Kidney epithelial cell (primary cell): ENCODE measurements at regions not wholly inside any gene's neighbourhood (a gene's known extent, or its start where the extent isn't known, plus 50 kb on each side); places are given as distances from the start of the nearest gene placed in this dataset.
"Not testable (repeated sequence)": the region's sequence is repeated elsewhere in the genome, so short reads cannot be mapped to it uniquely, and the experiment has no call there.

Source experiments
- DNase-seq: peaks from one replicate; pipeline ENCODE4 v3.0.0-alpha.2; 2010; ENCODE audit warnings: low read depth
- H3K27me3 ChIP-seq: 2 replicates; pipeline ENCODE4 v1.6.0; 2011; ENCODE audit warnings: low read length; ENCODE audit not compliant: control insufficient read depth, insufficient read depth
- H3K36me3 ChIP-seq: 2 replicates; pipeline ENCODE4 v1.5.1; 2011; ENCODE audit warnings: low read length; ENCODE audit not compliant: control insufficient read depth, insufficient read depth
- H3K4me3 ChIP-seq: 2 replicates; pipeline ENCODE4 v1.5.1; 2011; ENCODE audit warnings: low read depth, mild to moderate bottlenecking, control low read depth, low read length
- CTCF ChIP-seq: IDR thresholded peaks from 2 replicates; pipeline ENCODE4 v1.5.1; 2011; ENCODE audit warnings: mild to moderate bottlenecking, moderate library complexity, low read length, control low read depth, inconsistent platforms; ENCODE audit not compliant: insufficient read depth, poor library complexity, severe bottlenecking

- DNase-seq = no peak
- Histone ChIP-seq H3K4me3 (no peak overlapping the region), H3K36me3 (no peaks in the 10 kb centered on the region), H3K27me3 (no peaks in the 10 kb centered on the region)
- TF ChIP-seq CTCF = no peak
Observed at GRCh38 chr4:188403272-188403671, 264.0 kb downstream of the TRIML1 start.

DNA sequence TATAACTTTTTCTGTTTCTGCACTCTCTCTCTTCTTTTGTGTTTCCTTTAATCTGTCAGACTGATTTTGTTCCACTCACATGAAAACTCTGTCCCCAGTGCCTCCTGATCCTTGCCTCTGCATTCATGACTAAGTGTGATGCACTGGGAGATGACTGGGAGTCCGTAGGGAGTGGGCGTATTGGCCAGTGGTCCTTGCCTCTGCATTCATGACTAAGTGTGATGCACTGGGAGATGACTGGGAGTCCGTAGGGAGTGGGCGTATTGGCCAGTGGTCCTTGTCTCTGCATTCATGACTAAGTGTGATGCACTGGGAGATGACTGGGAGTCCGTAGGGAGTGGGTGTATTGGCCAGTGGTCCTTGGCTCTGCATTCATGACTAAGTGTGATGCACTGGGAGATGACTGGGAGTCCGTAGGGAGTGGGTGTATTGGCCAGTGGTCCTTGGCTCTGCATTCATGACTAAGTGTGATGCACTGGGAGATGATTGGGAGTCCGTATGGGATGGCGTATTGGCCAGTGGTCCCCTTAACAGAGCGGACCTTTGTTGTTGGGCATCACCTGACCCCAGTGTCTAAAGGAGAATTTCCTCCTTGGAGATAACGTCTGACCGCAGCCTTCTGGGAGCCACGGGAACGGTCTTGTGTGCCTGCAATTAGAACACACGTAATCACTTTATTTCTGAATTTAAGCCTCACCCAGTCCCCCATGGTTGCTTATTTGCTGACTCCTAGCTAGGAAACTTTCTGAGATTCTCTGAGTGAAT, 266.0 kb downstream of the TRIML1 start:
- not testable (repeated sequence) for H3K27me3 ChIP-seq, H3K36me3 ChIP-seq, H3K4me3 ChIP-seq, DNase-seq

GRCh38 chr4:188408244-188409030, 269.2 kb downstream of the TRIML1 start:
- no peak for DNase-seq
- Histone ChIP-seq H3K4me3 (no peak overlapping the region), H3K27me3 (no peaks in the 10 kb centered on the region), H3K36me3 (no peaks in the 10 kb centered on the region)
- TF ChIP-seq CTCF = no peak

DNA sequence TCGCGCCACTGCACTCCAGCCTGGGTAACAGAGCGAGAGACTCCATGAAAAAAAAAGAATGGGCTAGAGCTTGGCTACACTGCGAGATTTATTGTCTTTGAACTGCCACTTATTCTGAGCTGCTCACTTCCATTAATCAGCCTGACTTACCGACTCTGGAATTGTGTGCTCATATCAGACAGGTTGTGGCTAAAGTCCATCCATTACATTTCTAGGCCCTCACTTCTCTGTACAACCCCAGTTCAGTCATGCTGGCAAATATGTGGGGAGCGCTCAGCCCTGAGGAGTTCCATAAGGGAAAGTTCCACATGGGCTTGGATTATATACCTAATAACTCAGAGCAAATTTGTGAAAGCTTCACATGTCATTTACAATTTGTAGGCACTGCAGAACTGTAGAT, 270.6 kb downstream of the TRIML1 start:
- DNase-seq = no peak
- no peaks in the 10 kb centered on the region for H3K27me3 ChIP-seq
- no peak for TF ChIP-seq CTCF
- no peak overlapping the region for H3K4me3 ChIP-seq
- H3K36me3 ChIP-seq = no peaks in the 10 kb centered on the region

DNA sequence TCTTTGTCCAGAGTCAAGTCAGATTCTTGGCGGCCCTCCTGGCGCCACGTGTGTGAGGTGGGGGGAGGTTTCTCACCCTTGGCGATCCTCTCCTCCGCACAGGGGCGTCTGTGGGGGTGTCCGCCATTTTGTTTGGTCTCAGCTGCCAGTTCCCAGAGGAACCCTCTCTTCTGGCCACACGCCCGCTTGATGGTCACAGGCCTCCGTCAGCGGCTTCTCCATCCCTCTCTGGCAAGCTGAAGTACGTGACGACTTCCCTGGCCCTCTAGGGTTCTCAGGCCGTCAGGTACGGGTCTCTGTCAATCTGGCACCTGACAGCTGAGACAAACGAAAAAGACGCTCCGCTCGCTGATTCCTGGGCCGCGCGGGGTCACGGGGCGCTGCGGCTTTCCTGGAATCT, 272.6 kb downstream of the TRIML1 start:
- Histone ChIP-seq H3K36me3 (no peaks in the 10 kb centered on the region), H3K27me3 (no peaks in the 10 kb centered on the region), H3K4me3 (no peak overlapping the region)
- DNase-seq = no peak
- TF ChIP-seq CTCF = no peak

DNA sequence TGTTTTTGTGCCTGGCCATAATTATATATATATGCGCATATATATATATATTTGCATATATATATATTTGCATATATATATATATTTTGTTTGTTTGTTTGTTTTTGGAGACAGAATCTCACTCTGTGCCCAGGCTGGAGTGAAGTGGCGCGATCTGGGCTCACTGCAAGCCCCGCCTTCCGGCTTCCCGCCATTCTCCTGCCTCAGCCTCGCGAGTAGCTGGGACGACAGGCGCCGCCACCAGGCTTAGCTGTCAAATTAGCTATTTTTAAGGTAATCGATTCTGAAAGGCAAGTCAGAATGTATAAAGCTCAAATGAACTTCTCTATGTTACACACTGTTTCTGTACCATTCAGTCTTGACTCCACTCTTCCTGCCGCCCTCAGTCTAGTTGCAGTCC, 273.3 kb downstream of the TRIML1 start:
- DNase-seq = no peak
- H3K36me3 ChIP-seq = no peaks in the 10 kb centered on the region

More for the DNA sequence above, 273.3 kb downstream of the TRIML1 start:
- no peak for TF ChIP-seq CTCF
- no peak overlapping the region for H3K4me3 ChIP-seq
- H3K27me3 ChIP-seq = no peaks in the 10 kb centered on the region
